Brain microvascular endothelial cell (primary cell): ENCODE measurements at regions not wholly inside any gene's neighbourhood (a gene's known extent, or its start where the extent isn't known, plus 50 kb on each side); places are given as distances from the start of the nearest gene placed in this dataset.

ENCODE experiments used
- DNase-seq: peaks from one replicate; pipeline ENCODE4 v3.0.0-alpha.2; 2020
- H3K27ac ChIP-seq: fragments of 250-450 bp; sonication (Bioruptor Pico); 2 replicates; pipeline ENCODE4 v1.5.1; 2020; ENCODE audit warnings: mild to moderate bottlenecking, moderate library complexity
- H3K27me3 ChIP-seq: fragments of 250-450 bp; sonication (Bioruptor Pico); replicated peaks from 2 replicates; pipeline ENCODE4 v1.5.1; 2020; ENCODE audit warnings: mild to moderate bottlenecking
- H3K36me3 ChIP-seq: fragments of 250-450 bp; sonication (Bioruptor Pico); replicated peaks from 2 replicates; pipeline ENCODE4 v1.5.1; 2020; ENCODE audit warnings: mild to moderate bottlenecking
- H3K4me3 ChIP-seq: 2 replicates; pipeline ENCODE4 v1.5.1; 2011; ENCODE audit warnings: low read depth, mild to moderate bottlenecking, control low read depth, low read length, moderate library complexity
- in situ Hi-C: cut with HindIII; loops from 2 replicates; pipeline ENCODE4 v1.10.0; 2017; ENCODE audit warnings: low sequenced_read_pairs, low pct_ligation_motif_present
- TF ChIP-seq, protein P1 (sequence below): IDR thresholded peaks from 2 replicates; pipeline ENCODE4 v1.5.1; 2011; ENCODE audit warnings: low read depth, mild to moderate bottlenecking, moderate library complexity, low read length, control low read depth, inconsistent platforms; ENCODE audit errors: missing control alignments

DNA sequence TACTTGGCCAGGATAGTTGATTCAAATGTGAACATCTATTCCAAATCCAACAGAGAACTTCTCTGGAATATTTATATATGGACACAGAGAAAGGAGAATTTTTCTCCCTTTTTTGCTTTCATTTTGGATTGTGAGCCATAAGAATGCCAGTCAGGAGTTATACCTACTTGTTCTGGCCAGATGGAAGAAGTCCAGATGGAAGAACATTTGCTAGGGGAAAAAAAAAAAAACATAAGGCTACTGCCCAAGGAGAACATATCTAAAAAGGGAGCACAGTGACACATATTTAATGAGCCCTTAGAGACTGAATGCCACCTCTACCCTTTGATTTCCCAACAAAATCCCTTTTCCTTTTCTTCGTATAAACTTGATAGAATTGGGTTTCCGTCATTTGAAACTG lies 61.7 kb upstream of the PPP2R2B start:
- no peaks in the 10 kb centered on the region for H3K36me3 ChIP-seq
- no peak overlapping the region for H3K27ac ChIP-seq
- no peak for DNase-seq
- in situ Hi-C loops = no loop called here
- no peak overlapping the region for H3K4me3 ChIP-seq
- TF ChIP-seq, protein P1, sequence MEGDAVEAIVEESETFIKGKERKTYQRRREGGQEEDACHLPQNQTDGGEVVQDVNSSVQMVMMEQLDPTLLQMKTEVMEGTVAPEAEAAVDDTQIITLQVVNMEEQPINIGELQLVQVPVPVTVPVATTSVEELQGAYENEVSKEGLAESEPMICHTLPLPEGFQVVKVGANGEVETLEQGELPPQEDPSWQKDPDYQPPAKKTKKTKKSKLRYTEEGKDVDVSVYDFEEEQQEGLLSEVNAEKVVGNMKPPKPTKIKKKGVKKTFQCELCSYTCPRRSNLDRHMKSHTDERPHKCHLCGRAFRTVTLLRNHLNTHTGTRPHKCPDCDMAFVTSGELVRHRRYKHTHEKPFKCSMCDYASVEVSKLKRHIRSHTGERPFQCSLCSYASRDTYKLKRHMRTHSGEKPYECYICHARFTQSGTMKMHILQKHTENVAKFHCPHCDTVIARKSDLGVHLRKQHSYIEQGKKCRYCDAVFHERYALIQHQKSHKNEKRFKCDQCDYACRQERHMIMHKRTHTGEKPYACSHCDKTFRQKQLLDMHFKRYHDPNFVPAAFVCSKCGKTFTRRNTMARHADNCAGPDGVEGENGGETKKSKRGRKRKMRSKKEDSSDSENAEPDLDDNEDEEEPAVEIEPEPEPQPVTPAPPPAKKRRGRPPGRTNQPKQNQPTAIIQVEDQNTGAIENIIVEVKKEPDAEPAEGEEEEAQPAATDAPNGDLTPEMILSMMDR = no peak
- H3K27me3 ChIP-seq = no peaks in the 10 kb centered on the region

DNA sequence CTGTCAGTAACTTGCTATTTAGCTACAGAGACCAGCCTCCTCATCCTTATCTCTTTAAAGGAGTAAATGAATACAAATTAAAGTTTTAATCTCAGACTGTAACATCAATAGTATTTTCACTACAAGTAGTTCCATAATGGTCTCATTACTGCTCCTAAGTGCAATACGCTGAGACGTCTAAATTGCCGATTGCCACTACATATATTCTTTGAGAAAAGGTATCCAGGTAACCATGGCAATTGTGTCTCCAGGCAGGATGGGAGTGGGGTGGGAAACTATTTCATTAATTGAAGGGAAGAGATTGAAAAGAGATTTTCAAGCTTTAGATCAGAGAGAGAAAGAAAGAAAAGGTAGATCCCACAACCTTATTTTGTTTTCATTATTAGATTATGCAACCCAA lies 65.5 kb upstream of the PPP2R2B start:
- Histone ChIP-seq H3K4me3 (no peak overlapping the region), H3K27ac (no peak overlapping the region), H3K36me3 (no peaks in the 10 kb centered on the region), H3K27me3 (no peaks in the 10 kb centered on the region)
- no peak for DNase-seq
- TF ChIP-seq, protein P1 = no peak
- in situ Hi-C loops = no loop called here

DNA sequence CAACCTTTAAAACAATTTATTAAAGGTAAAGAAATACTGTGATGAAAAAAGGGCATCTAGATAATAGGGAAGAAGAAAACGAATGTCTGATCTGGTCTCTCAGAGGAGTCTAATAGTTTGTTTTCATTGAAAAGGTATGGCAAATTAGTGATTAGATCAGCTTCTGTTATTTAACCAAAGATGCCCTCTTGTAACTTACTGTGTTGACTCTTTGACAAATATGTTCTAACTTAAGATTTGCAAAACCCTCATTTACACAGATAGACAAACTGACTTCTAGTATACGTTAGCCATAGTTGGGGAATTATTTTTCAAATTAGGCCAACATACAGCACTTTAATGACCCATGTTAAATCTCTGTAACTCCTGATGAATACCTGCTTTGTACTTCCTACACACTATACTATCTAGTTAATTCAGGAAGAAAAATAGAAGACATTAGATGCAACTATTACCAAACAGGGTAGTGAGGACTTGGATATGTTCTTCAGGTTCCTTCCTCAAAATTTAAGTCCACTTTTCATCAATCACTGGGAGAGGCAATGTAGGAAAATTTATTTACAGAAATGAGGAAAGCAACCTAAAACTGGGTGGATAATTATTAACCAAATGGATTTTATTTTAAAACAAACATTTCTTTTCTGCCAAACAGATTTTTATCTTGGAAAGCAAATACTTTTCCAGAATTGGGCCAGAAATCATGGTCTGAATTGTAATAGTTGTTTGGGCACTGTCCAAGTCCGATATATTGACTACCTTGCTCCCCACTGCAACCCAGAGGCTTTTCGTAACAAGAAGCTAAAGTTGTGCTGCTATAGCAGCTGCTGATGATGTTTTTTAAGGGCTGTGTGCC lies 66.4 kb upstream of the PPP2R2B start:
- no peak for DNase-seq
- TF ChIP-seq, protein P1 = no peak
- no peak overlapping the region for H3K4me3 ChIP-seq

DNA sequence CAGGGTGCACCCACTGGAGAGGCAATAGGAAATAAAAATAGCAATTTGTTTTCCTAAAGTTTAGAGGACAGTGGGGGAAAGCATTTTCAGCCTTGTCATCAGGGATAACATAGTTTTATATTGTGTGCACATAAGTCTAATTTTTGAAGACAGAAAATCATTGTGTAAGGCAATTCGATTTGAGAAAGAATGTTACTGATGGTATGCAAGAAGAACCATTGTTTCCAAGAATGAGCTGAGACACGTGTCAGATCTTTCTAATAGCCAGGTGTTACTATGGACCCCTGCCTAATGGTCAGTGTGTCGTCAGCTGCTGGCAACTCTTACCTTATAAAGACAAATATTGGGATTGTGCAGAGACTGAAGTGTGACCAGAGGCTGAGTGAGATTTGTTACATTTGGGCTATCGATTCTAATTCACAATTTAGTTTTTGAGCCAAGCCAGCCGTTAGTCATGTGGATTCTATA lies 67.1 kb upstream of the PPP2R2B start:
- DNase-seq = no peak
- H3K27ac ChIP-seq = no peak overlapping the region
- TF ChIP-seq, protein P1 = no peak
- no peaks in the 10 kb centered on the region for H3K36me3 ChIP-seq
- H3K4me3 ChIP-seq = no peak overlapping the region
- H3K27me3 ChIP-seq = no peaks in the 10 kb centered on the region
- in situ Hi-C loops = no loop called here

More for the DNA sequence above, 66.4 kb upstream of the PPP2R2B start:
- Histone ChIP-seq H3K36me3 (no peaks in the 10 kb centered on the region), H3K27ac (no peak overlapping the region), H3K27me3 (no peaks in the 10 kb centered on the region)
- in situ Hi-C loops = no loop called here

DNA sequence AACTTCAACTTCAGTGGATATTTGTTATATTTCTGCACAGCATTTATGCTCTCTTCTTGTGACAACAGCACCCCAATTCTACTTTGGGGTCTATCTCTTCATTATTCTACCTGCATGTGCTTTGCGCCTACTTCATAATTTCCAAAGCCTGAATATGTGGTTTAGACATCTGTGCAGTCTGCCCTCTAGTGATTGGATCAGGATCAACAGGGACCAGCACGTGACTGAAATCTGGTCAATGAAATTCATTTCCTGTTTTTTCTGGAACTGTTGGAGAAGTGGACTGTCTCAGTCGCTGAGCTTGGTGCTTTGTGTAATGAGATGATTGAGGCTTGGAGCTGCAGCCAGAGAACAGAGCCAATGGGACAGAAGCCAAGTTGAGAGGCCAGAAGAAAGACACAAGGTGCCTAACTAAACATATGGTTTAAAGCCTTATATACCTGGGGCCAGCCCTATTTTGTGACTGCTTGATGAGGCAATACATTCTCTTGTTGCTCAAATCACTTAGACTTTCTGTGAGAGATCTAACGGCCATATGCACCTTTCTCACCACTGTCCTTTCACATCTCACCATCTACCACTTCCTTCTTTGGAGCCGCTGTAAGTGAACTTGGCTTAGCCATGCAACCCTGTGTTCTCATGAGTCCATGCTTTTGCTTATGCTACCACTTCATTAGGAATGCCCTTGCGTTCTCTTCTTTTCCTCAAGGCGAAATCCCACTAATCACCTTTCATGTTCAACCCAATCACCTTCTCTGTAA lies 68.8 kb upstream of the PPP2R2B start:
- no peaks in the 10 kb centered on the region for H3K27me3 ChIP-seq
- DNase-seq = no peak
- H3K36me3 ChIP-seq = no peaks in the 10 kb centered on the region
- in situ Hi-C loops = no loop called here
- TF ChIP-seq, protein P1 = peak; percentile 49
- no peak overlapping the region for H3K27ac ChIP-seq
- H3K4me3 ChIP-seq = no peak overlapping the region
